CD14-positive monocyte (primary cell): ENCODE measurements at regions not wholly inside any gene's neighbourhood (a gene's known extent, or its start where the extent isn't known, plus 50 kb on each side); places are given as distances from the start of the nearest gene placed in this dataset.

ENCODE experiments used
- DNase-seq, 3 donors: peaks; one replicate each; pipeline ENCODE4 v3.0.0-alpha.2; 2011 to 2022
- H2AFZ ChIP-seq: 2 replicates; pipeline ENCODE4 v1.6.0; 2012; ENCODE audit warnings: mild to moderate bottlenecking, low read depth, low read length, inconsistent platforms; ENCODE audit not compliant: insufficient read depth, poor library complexity, severe bottlenecking
- H3K27ac ChIP-seq, 2 donors: 1 replicate in 1 of 2; 2 replicates in 1 of 2; pipeline ENCODE4 v1.5.1; 2012 to 2013; ENCODE audit warnings: low read length in 2 of 2, control low read depth in 1 of 2, inconsistent platforms in 1 of 2, low read depth in 1 of 2, mild to moderate bottlenecking in 1 of 2
- H3K27me3 ChIP-seq, 2 donors: one replicate each; pipeline versions ENCODE4 v1.6.0 to v1.6.1; 2011 to 2013; ENCODE audit warnings: low read length in 2 of 2; ENCODE audit not compliant: control insufficient read depth in 2 of 2, insufficient read depth in 2 of 2
- H3K36me3 ChIP-seq, 2 donors: replicated peaks in 1 of 2; 1 replicate in 1 of 2; 2 replicates in 1 of 2; pipeline versions ENCODE4 v1.5.1 to v1.6.1; 2012 to 2013; ENCODE audit warnings: low read length in 2 of 2, control low read depth in 1 of 2, inconsistent platforms in 1 of 2, mild to moderate bottlenecking in 1 of 2; ENCODE audit not compliant: insufficient read depth in 2 of 2, control insufficient read depth in 1 of 2
- H3K4me1 ChIP-seq, 2 donors: 1 replicate in 1 of 2; 2 replicates in 1 of 2; pipeline versions ENCODE4 v1.5.1 to v1.6.1; 2012 to 2013; ENCODE audit warnings: low read length in 2 of 2, control low read depth in 1 of 2, inconsistent platforms in 1 of 2, mild to moderate bottlenecking in 1 of 2, moderate library complexity in 1 of 2; ENCODE audit not compliant: insufficient read depth in 2 of 2, control insufficient read depth in 1 of 2
- H3K4me2 ChIP-seq: replicated peaks from 2 replicates; pipeline ENCODE3; 2012; ENCODE audit warnings: low read length, moderate library complexity, mild to moderate bottlenecking; ENCODE audit not compliant: poor library complexity, severe bottlenecking; ENCODE audit errors: extremely low read depth
- H3K4me3 ChIP-seq, 3 experiments: fragments of 200-600 bp in 1 of 3; sonication (generic) in 1 of 3; replicated peaks in 1 of 3; 1 replicate in 2 of 3; 2 replicates in 1 of 3; pipeline ENCODE4 v1.5.1; 2011 to 2013; ENCODE audit warnings: low read length in 3 of 3, mild to moderate bottlenecking in 3 of 3, control low read depth in 2 of 3, low read depth in 2 of 3, inconsistent platforms in 1 of 3, moderate library complexity in 1 of 3
- H3K79me2 ChIP-seq: 2 replicates; pipeline ENCODE4 v1.6.0; 2012; ENCODE audit warnings: mild to moderate bottlenecking, control low read depth, inconsistent platforms, low read length, moderate library complexity; ENCODE audit not compliant: insufficient read depth
- H3K9ac ChIP-seq: 2 replicates; pipeline ENCODE4 v1.6.0; 2017; ENCODE audit warnings: low read length, mild to moderate bottlenecking; ENCODE audit not compliant: insufficient read depth, poor library complexity, severe bottlenecking
- H3K9me3 ChIP-seq, 2 donors: replicated peaks in 1 of 2; 1 replicate in 1 of 2; 2 replicates in 1 of 2; pipeline versions ENCODE4 v1.5.1 to v1.6.1; 2012 to 2013; ENCODE audit warnings: low read length in 2 of 2, control low read depth in 1 of 2; ENCODE audit not compliant: control insufficient read depth in 1 of 2, insufficient read depth in 1 of 2
- H4K20me1 ChIP-seq: 2 replicates; pipeline ENCODE4 v1.6.0; 2012; ENCODE audit warnings: mild to moderate bottlenecking, low read length, control low read depth, moderate library complexity; ENCODE audit not compliant: insufficient read depth
- H3K27ac Mint-ChIP-seq, 7 donors: one replicate each; pipeline ENCODE4 v1.8.0; 2020; ENCODE audit warnings: mild to moderate bottlenecking in 7 of 7, mixed read lengths in 7 of 7, moderate library complexity in 6 of 7, inconsistent platforms in 2 of 7
- H3K27me3 Mint-ChIP-seq, 3 donors: one replicate each; pipeline ENCODE4 v1.8.0; 2021 to 2022; ENCODE audit warnings: low read depth in 3 of 3, mild to moderate bottlenecking in 3 of 3, mixed read lengths in 3 of 3, moderate library complexity in 3 of 3, inconsistent platforms in 1 of 3
- H3K36me3 Mint-ChIP-seq, 2 donors: one replicate each; pipeline ENCODE4 v1.8.0; 2020; ENCODE audit warnings: mixed read lengths in 2 of 2, inconsistent platforms in 1 of 2, mild to moderate bottlenecking in 1 of 2
- H3K4me1 Mint-ChIP-seq: one replicate; pipeline ENCODE4 v1.8.0; 2020; ENCODE audit warnings: mild to moderate bottlenecking, mixed read lengths
- H3K4me3 Mint-ChIP-seq, 2 donors: one replicate each; pipeline ENCODE4 v1.8.0; 2020; ENCODE audit warnings: mild to moderate bottlenecking in 2 of 2, mixed read lengths in 2 of 2, moderate library complexity in 1 of 2
- H3K9me3 Mint-ChIP-seq, 7 donors: one replicate each; pipeline ENCODE4 v1.8.0; 2020 to 2022; ENCODE audit warnings: mixed read lengths in 7 of 7, mild to moderate bottlenecking in 6 of 7, moderate library complexity in 6 of 7, inconsistent platforms in 2 of 7
- WGBS: methylation state at CpG from one replicate; pipeline ENCODE4 v1.1.5; 2013; ENCODE audit warnings: missing lambda C conversion rate; ENCODE audit not compliant: insufficient coverage; 5-methylcytosine and 5-hydroxymethylcytosine counted together
- intact Hi-C, 2 donors: fragments of 100-400 bp; cut with micrococcal nuclease; formaldehyde crosslinking; loops; one replicate each; pipeline versions ENCODE4 v1.15.0 to v1.15.1; 2023
- TF ChIP-seq, protein P1 (sequence below): fragments of 200-600 bp; IDR thresholded peaks from one replicate; pipeline ENCODE4 v1.8.0; 2022; ENCODE audit warnings: antibody characterized with exemption, mild to moderate bottlenecking

DNA sequence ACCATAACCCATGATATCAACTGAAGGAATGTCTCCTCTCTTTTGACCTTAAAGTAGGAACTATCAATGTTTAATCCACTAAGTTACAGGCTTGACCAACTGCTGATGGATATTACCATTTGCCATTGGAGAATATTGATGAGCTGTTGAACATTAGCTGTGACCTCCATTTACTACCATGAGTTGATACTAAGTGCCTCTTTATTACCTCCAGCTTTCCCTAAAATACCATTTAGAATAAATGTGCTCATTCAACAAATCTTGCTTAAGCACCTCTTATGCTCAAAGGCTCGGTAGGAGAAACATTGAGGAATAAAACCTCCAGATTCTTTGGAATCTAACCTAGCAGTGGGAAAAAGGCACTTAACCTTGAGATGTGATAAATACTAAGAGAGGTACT, 81.2 kb downstream of the FAM124B start:
- no peaks in the 10 kb centered on the region for H3K79me2 ChIP-seq
- peaks cover 18 to 23% of the 10 kb centered on the region in 2 donors for H3K4me1 ChIP-seq
- no peak overlapping the region for H3K27ac ChIP-seq
- Mint-ChIP-seq H3K9me3 (peaks cover 0 to 2% (median 0%) of the 10 kb centered on the region in 7 donors), H3K4me1 (peaks cover 24% of the 10 kb centered on the region), H3K27me3 (peaks cover 2 to 8% (median 4%) of the 10 kb centered on the region in 3 donors), H3K4me3 (no peak overlapping the region), H3K36me3 (no peaks in the 10 kb centered on the region), H3K27ac (no peak overlapping the region)
- no peak overlapping the region for H3K9ac ChIP-seq
- H4K20me1 ChIP-seq, result no peaks in the 10 kb centered on the region
- intact Hi-C loops, result no loop called here
- WGBS, result no CpG with 5 or more reads among the region's 1 CpG
- TF ChIP-seq, protein P1, sequence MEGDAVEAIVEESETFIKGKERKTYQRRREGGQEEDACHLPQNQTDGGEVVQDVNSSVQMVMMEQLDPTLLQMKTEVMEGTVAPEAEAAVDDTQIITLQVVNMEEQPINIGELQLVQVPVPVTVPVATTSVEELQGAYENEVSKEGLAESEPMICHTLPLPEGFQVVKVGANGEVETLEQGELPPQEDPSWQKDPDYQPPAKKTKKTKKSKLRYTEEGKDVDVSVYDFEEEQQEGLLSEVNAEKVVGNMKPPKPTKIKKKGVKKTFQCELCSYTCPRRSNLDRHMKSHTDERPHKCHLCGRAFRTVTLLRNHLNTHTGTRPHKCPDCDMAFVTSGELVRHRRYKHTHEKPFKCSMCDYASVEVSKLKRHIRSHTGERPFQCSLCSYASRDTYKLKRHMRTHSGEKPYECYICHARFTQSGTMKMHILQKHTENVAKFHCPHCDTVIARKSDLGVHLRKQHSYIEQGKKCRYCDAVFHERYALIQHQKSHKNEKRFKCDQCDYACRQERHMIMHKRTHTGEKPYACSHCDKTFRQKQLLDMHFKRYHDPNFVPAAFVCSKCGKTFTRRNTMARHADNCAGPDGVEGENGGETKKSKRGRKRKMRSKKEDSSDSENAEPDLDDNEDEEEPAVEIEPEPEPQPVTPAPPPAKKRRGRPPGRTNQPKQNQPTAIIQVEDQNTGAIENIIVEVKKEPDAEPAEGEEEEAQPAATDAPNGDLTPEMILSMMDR, result no peak
- no peaks in the 10 kb centered on the region for H3K36me3 ChIP-seq
- H3K4me2 ChIP-seq, result no peak overlapping the region
- peaks cover 5 to 6% of the 10 kb centered on the region in 2 donors for H3K27me3 ChIP-seq
- H3K9me3 ChIP-seq, result no peaks in the 10 kb centered on the region
- H3K4me3 ChIP-seq, result no peak overlapping the region
- no peak for DNase-seq
- no peak overlapping the region for H2AFZ ChIP-seq

DNA sequence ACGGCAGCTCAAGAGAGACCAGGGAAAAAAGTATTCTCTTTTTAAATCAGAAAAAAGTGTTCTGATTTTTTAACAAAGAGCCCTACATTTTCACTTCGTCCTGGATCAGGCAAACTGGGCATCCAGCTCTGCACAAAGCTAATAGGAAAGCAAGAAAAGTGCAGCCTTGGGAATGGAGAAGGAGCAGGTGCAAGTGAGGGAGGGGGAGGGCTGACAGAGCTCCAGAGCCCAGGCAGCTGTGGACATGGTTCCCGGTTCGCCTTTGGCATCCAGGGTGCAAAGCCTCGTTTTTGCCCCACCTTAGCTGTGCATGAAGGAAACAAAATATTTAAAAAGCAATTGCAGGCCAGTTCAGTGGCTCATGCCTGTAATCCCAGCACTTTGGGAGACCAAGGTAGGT, 82.2 kb downstream of the FAM124B start:
- Mint-ChIP-seq H3K4me3 (peak overlapping the region in 1 of 2 donors; percentile 35), H3K36me3 (no peaks in the 10 kb centered on the region), H3K4me1 (peaks cover 31% of the 10 kb centered on the region), H3K27me3 (peaks cover 2 to 6% (median 4%) of the 10 kb centered on the region in 3 donors), H3K9me3 (peaks cover 0 to 2% (median 0%) of the 10 kb centered on the region in 7 donors), H3K27ac (peak overlapping the region in 5 of 7 donors; percentile 26 to 74 (median 36))
- peak overlapping the region in 1 of 3 experiments; percentile 53 for H3K4me3 ChIP-seq
- no peaks in the 10 kb centered on the region for H4K20me1 ChIP-seq
- no peak for DNase-seq
- peak overlapping the region; percentile 75 for H2AFZ ChIP-seq
- H3K36me3 ChIP-seq, result no peaks in the 10 kb centered on the region
- H3K79me2 ChIP-seq, result no peaks in the 10 kb centered on the region
- peak overlapping the region; percentile 58 for H3K4me2 ChIP-seq
- intact Hi-C loops, result no loop called here
- no peak overlapping the region for H3K9ac ChIP-seq
- peaks cover 5 to 6% of the 10 kb centered on the region in 2 donors for H3K27me3 ChIP-seq
- H3K9me3 ChIP-seq, result no peaks in the 10 kb centered on the region
- peak overlapping the region; percentile 16 to 70 for H3K27ac ChIP-seq
- TF ChIP-seq, protein P1, result no peak
- WGBS, result 96% methylated on average over 4 of the region's 5 CpGs
- peaks cover 24 to 33% of the 10 kb centered on the region in 2 donors for H3K4me1 ChIP-seq
